ENCODE measurements at regions not wholly inside any gene's neighbourhood (a gene's known extent, or its start where the extent isn't known, plus 50 kb on each side); places are given as distances from the start of the nearest gene placed in this dataset.

DNA sequence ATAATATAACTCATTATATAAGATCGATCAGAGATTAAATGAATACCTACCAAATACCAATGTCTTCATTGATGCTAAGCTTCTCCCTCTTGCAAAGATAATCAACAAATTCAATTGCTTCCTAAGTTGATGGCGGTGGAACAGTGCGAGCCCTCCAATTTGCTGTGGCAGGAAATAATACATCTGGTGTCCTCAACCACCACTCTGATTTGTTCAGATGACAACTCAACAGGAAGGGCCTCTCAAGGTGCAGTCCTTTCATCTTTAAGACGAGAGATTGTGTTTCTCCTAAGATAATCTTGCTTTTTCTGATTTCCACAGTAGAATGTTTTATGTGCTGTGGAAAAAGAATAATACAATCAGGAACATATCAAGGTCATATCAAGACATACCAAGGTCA is 56.6 kb upstream of the IGFBP2 start:
- no peaks in the 10 kb centered on the region for H3K4me1 ChIP-seq (ENCODE audit: control insufficient read depth, insufficient read depth, low read length)
- H3K9me3 ChIP-seq (ENCODE audit: control insufficient read depth, insufficient read depth, low read depth, low read length), result peaks cover under 1% of the 10 kb centered on the region
- no peak overlapping the region for H3K4me3 ChIP-seq (ENCODE audit: low read depth, low read length)
- no peaks in the 10 kb centered on the region for H3K27me3 ChIP-seq (ENCODE audit: control insufficient read depth, insufficient read depth, low read length)
- no peak overlapping the region for H3K27ac ChIP-seq (ENCODE audit: low read depth, low read length)
- no peaks in the 10 kb centered on the region for H3K36me3 ChIP-seq (ENCODE audit: control insufficient read depth, insufficient read depth, low read length)
- H3K9ac ChIP-seq (ENCODE audit: low read length), result no peak overlapping the region

DNA sequence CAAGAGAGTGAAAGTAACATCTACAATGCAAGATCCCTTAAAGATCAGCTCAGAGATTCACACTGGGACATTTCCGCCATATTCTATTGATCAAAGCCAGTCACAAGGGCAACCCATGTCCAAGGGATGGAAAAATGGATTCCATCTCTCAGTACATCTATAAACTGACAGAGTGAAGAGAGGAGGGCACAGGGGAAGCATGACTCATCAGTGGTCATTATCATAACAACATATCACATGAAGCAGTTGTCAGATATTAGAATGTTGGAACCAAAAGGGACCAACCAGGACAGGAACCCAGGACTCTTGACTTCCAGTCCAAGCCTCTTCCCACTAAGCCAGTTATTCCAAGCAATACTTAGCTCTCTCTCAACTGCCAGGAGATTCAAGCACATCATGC is 54.9 kb upstream of the IGFBP2 start:
- Histone ChIP-seq H3K4me1 (ENCODE audit: control insufficient read depth, insufficient read depth, low read length) (no peaks in the 10 kb centered on the region), H3K9me3 (ENCODE audit: control insufficient read depth, insufficient read depth, low read depth, low read length) (no peaks in the 10 kb centered on the region)

DNA sequence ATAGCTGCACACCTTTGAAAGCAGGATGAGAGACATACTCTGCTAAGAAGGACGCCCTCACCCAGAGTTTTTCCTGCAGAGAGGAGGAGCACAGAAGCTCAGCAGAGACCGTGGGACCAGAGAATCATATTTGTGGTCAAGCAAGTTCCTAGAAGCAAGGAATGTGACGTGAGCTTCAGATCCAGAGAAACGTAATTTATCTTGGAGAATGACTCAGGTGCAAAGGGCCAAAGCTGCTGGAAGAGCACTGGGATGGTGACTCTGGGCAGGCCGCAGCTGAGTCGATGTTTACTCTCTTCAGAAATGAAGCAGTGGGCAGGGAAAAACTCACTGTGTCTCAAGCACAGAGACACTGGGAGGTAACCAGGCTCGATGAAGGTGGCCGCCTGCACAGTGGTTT is 50.1 kb upstream of the IGFBP2 start:
- Histone ChIP-seq H3K4me3 (ENCODE audit: low read depth, low read length) (no peak overlapping the region), H3K27me3 (ENCODE audit: control insufficient read depth, insufficient read depth, low read length) (no peaks in the 10 kb centered on the region), H3K4me1 (ENCODE audit: control insufficient read depth, insufficient read depth, low read length) (peaks cover 4% of the 10 kb centered on the region; the same call in 1 of the 2 replicates), H3K9me3 (ENCODE audit: control insufficient read depth, insufficient read depth, low read depth, low read length) (peaks cover 6% of the 10 kb centered on the region; the same call in 1 of the 2 replicates), H3K36me3 (ENCODE audit: control insufficient read depth, insufficient read depth, low read length) (no peaks in the 10 kb centered on the region), H3K27ac (ENCODE audit: low read depth, low read length) (no peak overlapping the region), H3K9ac (ENCODE audit: low read length) (no peak overlapping the region)

More for the DNA sequence above, 54.9 kb upstream of the IGFBP2 start:
- Histone ChIP-seq H3K27me3 (ENCODE audit: control insufficient read depth, insufficient read depth, low read length) (no peaks in the 10 kb centered on the region), H3K27ac (ENCODE audit: low read depth, low read length) (no peak overlapping the region), H3K4me3 (ENCODE audit: low read depth, low read length) (no peak overlapping the region), H3K9ac (ENCODE audit: low read length) (no peak overlapping the region), H3K36me3 (ENCODE audit: control insufficient read depth, insufficient read depth, low read length) (no peaks in the 10 kb centered on the region)

Data from HUES6 (cell line).